Prostate gland (tissue), 2 donors: ENCODE measurements at regions not wholly inside any gene's neighbourhood (a gene's known extent, or its start where the extent isn't known, plus 50 kb on each side); places are given as distances from the start of the nearest gene placed in this dataset.

Experiments used
- POLR2A ChIP-seq: fragments of 450-650 bp; IDR thresholded peaks from one replicate; pipeline ENCODE4 v1.6.1; 2016; ENCODE audit warnings: antibody characterized with exemption, mild to moderate bottlenecking
- TF ChIP-seq, protein P1 (sequence below), 4 experiments: fragments of 200-600 bp in 2 of 4; fragments of 450-650 bp in 2 of 4; sonication (generic) in 2 of 4; IDR thresholded peaks; 1 replicate in 3 of 4; 2 replicates in 1 of 4; pipeline ENCODE4 v1.5.1; 2016 to 2019; ENCODE audit warnings: antibody characterized with exemption in 4 of 4, mild to moderate bottlenecking in 2 of 4, moderate library complexity in 2 of 4

DNA sequence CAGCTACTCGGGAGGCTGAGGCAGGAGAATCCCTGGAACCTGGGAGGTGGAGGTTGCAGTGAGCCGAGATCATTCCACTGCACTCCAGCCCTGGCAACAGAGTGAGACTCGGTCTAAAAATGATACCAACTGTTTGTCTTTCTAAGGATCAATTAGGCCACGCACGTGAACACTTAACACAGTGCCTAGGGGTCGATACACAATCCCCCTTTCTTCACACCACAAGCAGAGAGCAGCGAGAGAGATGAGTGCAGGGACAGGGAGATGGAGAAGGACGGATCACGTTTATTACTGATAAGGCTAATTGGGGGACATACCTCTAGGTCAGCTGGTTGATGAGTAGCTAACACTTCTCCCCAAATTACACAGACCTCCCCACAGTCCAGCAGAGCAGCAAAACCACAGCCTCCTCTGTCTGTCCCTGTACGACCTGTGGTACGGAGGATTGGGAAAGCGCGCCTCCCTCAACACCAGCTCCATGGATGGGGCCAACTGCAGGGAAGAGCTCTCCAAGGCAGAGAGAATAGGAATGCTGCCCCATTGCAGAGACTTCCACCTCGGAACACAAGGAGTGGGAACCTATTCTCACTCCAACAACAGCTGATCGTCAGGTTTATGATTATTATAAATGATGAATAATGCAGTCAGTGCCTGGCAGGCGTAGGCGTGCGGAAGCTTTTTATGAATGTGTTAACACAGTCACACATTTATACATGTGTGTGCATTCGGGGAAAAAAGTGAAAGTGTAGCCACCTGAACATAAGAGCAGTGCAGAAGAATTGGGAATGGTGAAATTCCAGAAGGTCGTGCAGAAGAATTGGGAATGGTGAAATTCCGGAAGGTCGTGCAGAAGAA, 155.1 kb downstream of the C16orf95 start:
- TF ChIP-seq, protein P1, sequence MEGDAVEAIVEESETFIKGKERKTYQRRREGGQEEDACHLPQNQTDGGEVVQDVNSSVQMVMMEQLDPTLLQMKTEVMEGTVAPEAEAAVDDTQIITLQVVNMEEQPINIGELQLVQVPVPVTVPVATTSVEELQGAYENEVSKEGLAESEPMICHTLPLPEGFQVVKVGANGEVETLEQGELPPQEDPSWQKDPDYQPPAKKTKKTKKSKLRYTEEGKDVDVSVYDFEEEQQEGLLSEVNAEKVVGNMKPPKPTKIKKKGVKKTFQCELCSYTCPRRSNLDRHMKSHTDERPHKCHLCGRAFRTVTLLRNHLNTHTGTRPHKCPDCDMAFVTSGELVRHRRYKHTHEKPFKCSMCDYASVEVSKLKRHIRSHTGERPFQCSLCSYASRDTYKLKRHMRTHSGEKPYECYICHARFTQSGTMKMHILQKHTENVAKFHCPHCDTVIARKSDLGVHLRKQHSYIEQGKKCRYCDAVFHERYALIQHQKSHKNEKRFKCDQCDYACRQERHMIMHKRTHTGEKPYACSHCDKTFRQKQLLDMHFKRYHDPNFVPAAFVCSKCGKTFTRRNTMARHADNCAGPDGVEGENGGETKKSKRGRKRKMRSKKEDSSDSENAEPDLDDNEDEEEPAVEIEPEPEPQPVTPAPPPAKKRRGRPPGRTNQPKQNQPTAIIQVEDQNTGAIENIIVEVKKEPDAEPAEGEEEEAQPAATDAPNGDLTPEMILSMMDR (IDR thresholded peaks at IDR 0.05): no peak
- no peak for TF ChIP-seq POLR2A
